BJ (cell line): ENCODE measurements at regions not wholly inside any gene's neighbourhood (a gene's known extent, or its start where the extent isn't known, plus 50 kb on each side); places are given as distances from the start of the nearest gene placed in this dataset.

ENCODE experiments used
- CTCF ChIA-PET: fragments of 350-600 bp; formaldehyde crosslinking; extraction: SDS; loops from one replicate; lab custom pipeline; 2021; ENCODE audit warnings: antibody characterized with exemption, inconsistent platforms; lab: Yijun Ruan, JAX
- POLR2A ChIA-PET: fragments of 300-600 bp; sonication (Branson Sonifier 250); formaldehyde crosslinking; extraction: SDS; loops from one replicate; lab custom pipeline; 2021; ENCODE audit warnings: antibody characterized with exemption; lab: Charles Lee
- DNase-seq: peaks from one replicate; pipeline ENCODE4 v3.0.0-alpha.2; 2011; ENCODE audit warnings: low read depth
- H3K27me3 ChIP-seq: 2 replicates; pipeline ENCODE4 v1.6.0; 2011; ENCODE audit warnings: low read length; ENCODE audit not compliant: control insufficient read depth, insufficient read depth
- H3K36me3 ChIP-seq: 2 replicates; pipeline ENCODE4 v1.5.1; 2011; ENCODE audit warnings: low read length; ENCODE audit not compliant: control insufficient read depth, insufficient read depth
- H3K4me3 ChIP-seq: 2 replicates; pipeline ENCODE4 v1.5.1; 2011; ENCODE audit warnings: low read depth, mild to moderate bottlenecking, control low read depth, low read length
- TF ChIP-seq, protein P1 (sequence below): IDR thresholded peaks from 2 replicates; pipeline ENCODE4 v1.5.1; 2011; ENCODE audit warnings: low read depth, mild to moderate bottlenecking, control low read depth, inconsistent platforms, low read length, moderate library complexity; ENCODE audit not compliant: insufficient read depth

- CTCF ChIA-PET, result no interaction called here
- Histone ChIP-seq H3K27me3 (no peaks in the 10 kb centered on the region), H3K4me3 (no peak overlapping the region), H3K36me3 (no peaks in the 10 kb centered on the region)
- TF ChIP-seq, protein P1, sequence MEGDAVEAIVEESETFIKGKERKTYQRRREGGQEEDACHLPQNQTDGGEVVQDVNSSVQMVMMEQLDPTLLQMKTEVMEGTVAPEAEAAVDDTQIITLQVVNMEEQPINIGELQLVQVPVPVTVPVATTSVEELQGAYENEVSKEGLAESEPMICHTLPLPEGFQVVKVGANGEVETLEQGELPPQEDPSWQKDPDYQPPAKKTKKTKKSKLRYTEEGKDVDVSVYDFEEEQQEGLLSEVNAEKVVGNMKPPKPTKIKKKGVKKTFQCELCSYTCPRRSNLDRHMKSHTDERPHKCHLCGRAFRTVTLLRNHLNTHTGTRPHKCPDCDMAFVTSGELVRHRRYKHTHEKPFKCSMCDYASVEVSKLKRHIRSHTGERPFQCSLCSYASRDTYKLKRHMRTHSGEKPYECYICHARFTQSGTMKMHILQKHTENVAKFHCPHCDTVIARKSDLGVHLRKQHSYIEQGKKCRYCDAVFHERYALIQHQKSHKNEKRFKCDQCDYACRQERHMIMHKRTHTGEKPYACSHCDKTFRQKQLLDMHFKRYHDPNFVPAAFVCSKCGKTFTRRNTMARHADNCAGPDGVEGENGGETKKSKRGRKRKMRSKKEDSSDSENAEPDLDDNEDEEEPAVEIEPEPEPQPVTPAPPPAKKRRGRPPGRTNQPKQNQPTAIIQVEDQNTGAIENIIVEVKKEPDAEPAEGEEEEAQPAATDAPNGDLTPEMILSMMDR, result no peak
- POLR2A ChIA-PET, result no interaction called here
- no peak for DNase-seq
Measured at GRCh38 chr21:27419153-27419552, 452.3 kb upstream of the ADAMTS5 start.

- DNase-seq, result no peak
- no peaks in the 10 kb centered on the region for H3K27me3 ChIP-seq
- H3K36me3 ChIP-seq, result no peaks in the 10 kb centered on the region
- TF ChIP-seq, protein P1, result no peak
- no peak overlapping the region for H3K4me3 ChIP-seq
- CTCF ChIA-PET, result interaction anchor here (0.6 to 1.0 kb wide), 2 partner anchors 9 to 1650 kb away, joined by 3 to 4 read pairs; no protein-coding TSS in a partner anchor
- POLR2A ChIA-PET, result no interaction called here
Measured at GRCh38 chr21:27418346-27418745, 451.5 kb upstream of the ADAMTS5 start.

DNA sequence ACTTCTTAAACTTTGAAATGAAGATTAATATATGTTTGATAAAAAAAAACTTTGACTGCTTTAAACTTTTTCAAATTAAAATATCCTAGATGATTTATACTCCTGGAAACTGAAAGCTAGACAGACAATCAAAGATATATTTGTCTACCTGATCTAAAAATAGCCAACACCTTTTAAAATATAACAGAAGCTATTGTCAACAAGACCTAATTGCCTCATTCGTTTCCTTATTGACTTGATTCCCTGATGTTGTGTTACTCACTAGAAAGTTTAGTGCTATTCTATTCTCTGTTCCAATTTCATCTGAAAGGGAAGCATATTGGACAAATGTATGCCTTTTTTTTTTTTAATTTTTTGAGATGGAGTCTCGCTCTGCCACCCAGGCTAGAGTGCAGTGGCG is 445.6 kb upstream of the ADAMTS5 start:
- TF ChIP-seq, protein P1, result no peak
- no peaks in the 10 kb centered on the region for H3K27me3 ChIP-seq
- no peak for DNase-seq
- no peaks in the 10 kb centered on the region for H3K36me3 ChIP-seq
- H3K4me3 ChIP-seq, result no peak overlapping the region
- ChIA-PET POLR2A (no interaction called here), CTCF (no interaction called here)

GRCh38 chr21:27408826-27409225 is 441.9 kb upstream of the ADAMTS5 start:
- Histone ChIP-seq H3K27me3 (no peaks in the 10 kb centered on the region), H3K36me3 (no peaks in the 10 kb centered on the region), H3K4me3 (no peak overlapping the region)
- ChIA-PET POLR2A (no interaction called here), CTCF (interaction anchor here (0.9 to 1.0 kb wide), 2 partner anchors 8 to 9 kb away, joined by 3 read pairs; no protein-coding TSS in a partner anchor)
- TF ChIP-seq, protein P1, result no peak
- DNase-seq, result no peak

- DNase-seq, result no peak
- Histone ChIP-seq H3K36me3 (no peaks in the 10 kb centered on the region), H3K4me3 (no peak overlapping the region), H3K27me3 (no peaks in the 10 kb centered on the region)
- POLR2A ChIA-PET, result no interaction called here
- CTCF ChIA-PET, result no interaction called here
- TF ChIP-seq, protein P1, result no peak
Measured at GRCh38 chr21:27407271-27407670, 440.4 kb upstream of the ADAMTS5 start.
